Esophagus muscularis mucosa (tissue), 4 donors: ENCODE measurements at regions not wholly inside any gene's neighbourhood (a gene's known extent, or its start where the extent isn't known, plus 50 kb on each side); places are given as distances from the start of the nearest gene placed in this dataset.

Experiments used
- DNase-seq: peaks from one replicate; pipeline ENCODE4 v3.0.0-alpha.2; 2017; ENCODE audit errors: extremely low spot score
- H3K27ac ChIP-seq, 4 donors: fragments of 200-600 bp; sonication (generic); replicated peaks in 1 of 4; 1 replicate in 3 of 4; 2 replicates in 1 of 4; pipeline ENCODE4 v1.5.1; 2016 to 2019; ENCODE audit warnings: mild to moderate bottlenecking in 1 of 4
- H3K27me3 ChIP-seq, 4 donors: fragments of 200-600 bp; sonication (generic); one replicate each; pipeline versions ENCODE4 v1.5.1 to v1.6.0; 2016 to 2019
- H3K36me3 ChIP-seq, 4 donors: fragments of 200-600 bp; sonication (generic); one replicate each; pipeline ENCODE4 v1.5.1; 2016 to 2019
- H3K4me1 ChIP-seq, 4 donors: fragments of 200-600 bp; sonication (generic); one replicate each; pipeline ENCODE4 v1.5.1; 2016 to 2019
- H3K4me3 ChIP-seq, 4 donors: fragments of 200-600 bp; sonication (generic); 1 replicate in 2 of 4; 2 replicates in 2 of 4; pipeline ENCODE4 v1.5.1; 2016 to 2019; ENCODE audit warnings: mild to moderate bottlenecking in 4 of 4, moderate library complexity in 1 of 4
- H3K9me3 ChIP-seq, 4 donors: fragments of 200-600 bp; sonication (generic); 1 replicate in 3 of 4; 2 replicates in 1 of 4; pipeline ENCODE4 v1.5.1; 2016 to 2019
- CTCF ChIP-seq, 3 experiments: fragments of 200-600 bp in 2 of 3; fragments of 450-650 bp in 1 of 3; sonication (generic) in 2 of 3; IDR thresholded peaks; one replicate each; pipeline ENCODE4 v1.5.1; 2017 to 2019; ENCODE audit warnings: antibody characterized with exemption in 3 of 3, mild to moderate bottlenecking in 2 of 3, moderate library complexity in 1 of 3
- EP300 ChIP-seq: sonication (generic); formaldehyde crosslinking; IDR thresholded peaks from one replicate; pipeline ENCODE4 v1.6.1; 2017; ENCODE audit warnings: antibody characterized with exemption
- POLR2A ChIP-seq: fragments of 450-650 bp; IDR thresholded peaks from one replicate; pipeline ENCODE4 v1.6.1; 2017; ENCODE audit warnings: antibody characterized with exemption, moderate library complexity, mild to moderate bottlenecking, low read depth
- POLR2AphosphoS5 ChIP-seq, 2 donors: sonication (generic); formaldehyde crosslinking; IDR thresholded peaks; one replicate each; pipeline ENCODE4 v1.6.1; 2017; ENCODE audit warnings: antibody characterized with exemption in 2 of 2
- WGBS: methylation state at CpG from one replicate; pipeline ENCODE4 v1.1.5; 2018; 5-methylcytosine and 5-hydroxymethylcytosine counted together
- intact Hi-C: fragments of 100-400 bp; cut with DNase I; formaldehyde crosslinking; loops from one replicate; pipeline ENCODE4 v1.15.1; 2023

GRCh38 chr3:118480101-118480860 is 554.4 kb downstream of the IGSF11 start:
- TF ChIP-seq EP300 (no peak), CTCF (IDR thresholded peaks at IDR 0.05) (no peak), POLR2AphosphoS5 (IDR thresholded peaks at IDR 0.05) (no peak), POLR2A (no peak)
- intact Hi-C loops = no loop called here
- Histone ChIP-seq H3K4me3 (no peak overlapping the region), H3K4me1 (no peaks in the 10 kb centered on the region), H3K36me3 (no peaks in the 10 kb centered on the region), H3K27me3 (no peaks in the 10 kb centered on the region), H3K9me3 (no peaks in the 10 kb centered on the region), H3K27ac (no peak overlapping the region)
- no peak for DNase-seq
- WGBS = 59% methylated on average over 4 of the region's 4 CpGs

DNA sequence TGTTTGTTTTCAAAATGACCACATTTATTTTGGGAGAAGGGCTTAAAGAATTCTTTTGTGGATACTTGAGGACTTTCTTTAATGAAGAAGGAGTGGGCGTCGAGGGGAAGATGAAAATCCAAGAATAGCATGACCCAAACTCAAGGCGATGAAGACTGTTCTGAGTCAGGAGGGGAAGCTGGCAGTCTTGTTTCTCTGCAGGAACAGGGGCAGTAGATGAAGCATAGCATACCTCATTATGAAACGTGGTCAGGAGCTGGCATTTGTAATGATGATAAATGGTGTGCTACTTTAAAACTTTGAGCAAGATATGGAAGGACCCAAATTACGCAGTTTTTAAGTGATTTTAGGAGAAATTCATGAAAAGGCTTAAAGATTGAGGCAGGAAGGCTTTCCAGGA is 549.0 kb downstream of the IGSF11 start:
- no peak overlapping the region for H3K4me3 ChIP-seq
- no peaks in the 10 kb centered on the region for H3K27me3 ChIP-seq
- WGBS = 82% methylated on average over 5 of the region's 5 CpGs
- peaks cover 0 to 5% (median 0%) of the 10 kb centered on the region in 4 donors for H3K4me1 ChIP-seq
- intact Hi-C loops = no loop called here
- no peaks in the 10 kb centered on the region for H3K9me3 ChIP-seq
- TF ChIP-seq CTCF (IDR thresholded peaks at IDR 0.05) (no peak), POLR2AphosphoS5 (IDR thresholded peaks at IDR 0.05) (no peak), EP300 (no peak), POLR2A (no peak)
- H3K36me3 ChIP-seq = no peaks in the 10 kb centered on the region
- DNase-seq = no peak
- H3K27ac ChIP-seq = no peak overlapping the region

- TF ChIP-seq POLR2A (no peak), CTCF (IDR thresholded peaks at IDR 0.05) (no peak), POLR2AphosphoS5 (IDR thresholded peaks at IDR 0.05) (no peak), EP300 (no peak)
- intact Hi-C loops = no loop called here
- Histone ChIP-seq H3K9me3 (no peaks in the 10 kb centered on the region), H3K27ac (no peak overlapping the region), H3K27me3 (no peaks in the 10 kb centered on the region), H3K4me1 (peaks cover 0 to 5% (median 0%) of the 10 kb centered on the region in 4 donors), H3K36me3 (no peaks in the 10 kb centered on the region), H3K4me3 (no peak overlapping the region)
- DNase-seq = no peak
- WGBS = 68% methylated on average over 2 of the region's 2 CpGs
Measured at GRCh38 chr3:118487734-118488133, 546.9 kb downstream of the IGSF11 start.

DNA sequence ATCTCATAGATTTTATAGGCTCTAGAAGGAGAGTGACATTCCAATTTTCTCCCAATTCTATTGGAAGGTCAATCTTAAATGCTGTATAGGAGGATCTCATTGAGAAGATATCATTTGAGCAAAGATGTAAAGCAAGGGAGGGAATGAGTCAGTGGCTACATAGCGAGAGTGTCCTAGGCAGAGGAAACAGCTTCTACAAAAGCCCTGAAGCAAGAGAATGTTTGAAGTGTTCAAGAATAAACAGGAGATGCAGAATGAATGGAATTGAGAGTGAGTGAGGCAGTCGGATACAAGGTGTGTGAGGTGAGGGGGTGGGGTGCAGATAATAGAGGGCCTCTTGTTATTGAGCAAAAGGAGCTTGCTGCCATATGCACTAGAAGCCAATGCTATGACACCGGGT is 545.9 kb downstream of the IGSF11 start:
- no peak for DNase-seq
- intact Hi-C loops = no loop called here
- Histone ChIP-seq H3K27ac (no peak overlapping the region), H3K27me3 (no peaks in the 10 kb centered on the region), H3K4me1 (peaks cover 0 to 5% (median 0%) of the 10 kb centered on the region in 4 donors), H3K9me3 (no peaks in the 10 kb centered on the region), H3K4me3 (no peak overlapping the region), H3K36me3 (no peaks in the 10 kb centered on the region)
- WGBS = 60% methylated on average over 2 of the region's 3 CpGs
- TF ChIP-seq EP300 (no peak), CTCF (IDR thresholded peaks at IDR 0.05) (no peak)

- Histone ChIP-seq H3K27me3 (no peaks in the 10 kb centered on the region), H3K27ac (no peak overlapping the region), H3K36me3 (no peaks in the 10 kb centered on the region), H3K4me3 (no peak overlapping the region), H3K9me3 (no peaks in the 10 kb centered on the region), H3K4me1 (peaks cover 0 to 1% (median under 1%) of the 10 kb centered on the region in 4 donors)
- intact Hi-C loops = no loop called here
- DNase-seq = no peak
- no peak for TF ChIP-seq EP300
- TF ChIP-seq CTCF (IDR thresholded peaks at IDR 0.05) = no peak
- no peak for TF ChIP-seq POLR2A
- TF ChIP-seq POLR2AphosphoS5 (IDR thresholded peaks at IDR 0.05) = no peak
- WGBS = 95% methylated on average over 2 of the region's 2 CpGs
Measured at GRCh38 chr3:118495206-118495605, 539.4 kb downstream of the IGSF11 start.
